Fibroblast of lung (primary cell): ENCODE measurements at regions not wholly inside any gene's neighbourhood (a gene's known extent, or its start where the extent isn't known, plus 50 kb on each side); places are given as distances from the start of the nearest gene placed in this dataset.

Experiments used
- DNase-seq, 2 donors: peaks; one replicate each; pipeline versions ENCODE4 v3.0.0 to v3.0.0-alpha.2; 2010; ENCODE audit warnings: low read depth in 2 of 2
- H2AFZ ChIP-seq: 2 replicates; pipeline ENCODE4 v1.5.1; 2012; ENCODE audit warnings: low read length, control low read depth, inconsistent platforms
- H3K27ac ChIP-seq: 2 replicates; pipeline ENCODE4 v1.5.1; 2011; ENCODE audit warnings: low read length, control low read depth; ENCODE audit not compliant: insufficient read depth
- H3K27me3 ChIP-seq: 2 replicates; pipeline ENCODE4 v1.5.1; 2011; ENCODE audit warnings: mild to moderate bottlenecking, low read length; ENCODE audit not compliant: control insufficient read depth, insufficient read depth
- H3K36me3 ChIP-seq: 2 replicates; pipeline ENCODE4 v1.5.1; 2011; ENCODE audit warnings: low read length; ENCODE audit not compliant: control insufficient read depth, insufficient read depth
- H3K4me1 ChIP-seq: 2 replicates; pipeline ENCODE4 v1.5.1; 2011; ENCODE audit warnings: low read length; ENCODE audit not compliant: control insufficient read depth, insufficient read depth; ENCODE audit errors: extremely low read depth
- H3K4me2 ChIP-seq: 2 replicates; pipeline ENCODE4 v1.5.1; 2011; ENCODE audit warnings: low read length, control low read depth; ENCODE audit not compliant: insufficient read depth; ENCODE audit errors: extremely low read depth
- H3K4me3 ChIP-seq, 4 experiments: fragments of 200-600 bp in 1 of 4; sonication (generic) in 1 of 4; replicated peaks in 1 of 4; 2 replicates each; pipeline ENCODE4 v1.5.1; 2011 to 2016; ENCODE audit warnings: low read length in 4 of 4, low read depth in 3 of 4, mild to moderate bottlenecking in 3 of 4, control low read depth in 2 of 4, inconsistent platforms in 1 of 4, mixed read lengths in 1 of 4; ENCODE audit not compliant: insufficient read depth in 1 of 4; ENCODE audit errors: control extremely low read depth in 1 of 4
- H3K79me2 ChIP-seq: 2 replicates; pipeline ENCODE4 v1.5.1; 2012; ENCODE audit warnings: mild to moderate bottlenecking, low read length, inconsistent platforms; ENCODE audit not compliant: control insufficient read depth, insufficient read depth
- H3K9ac ChIP-seq: 2 replicates; pipeline ENCODE4 v1.5.1; 2011; ENCODE audit warnings: mild to moderate bottlenecking, low read length, control low read depth; ENCODE audit not compliant: insufficient read depth
- H3K9me3 ChIP-seq: 2 replicates; pipeline ENCODE4 v1.5.1; 2012; ENCODE audit warnings: low read depth, low read length; ENCODE audit not compliant: control insufficient read depth, insufficient read depth
- H4K20me1 ChIP-seq: 2 replicates; pipeline ENCODE4 v1.5.1; 2011; ENCODE audit warnings: low read length; ENCODE audit not compliant: control insufficient read depth, insufficient read depth; ENCODE audit errors: extremely low read depth
- CTCF ChIP-seq, 2 donors: IDR thresholded peaks in 1 of 2; conservative IDR thresholded peaks in 1 of 2; 1 replicate in 1 of 2; 2 replicates in 1 of 2; pipeline ENCODE4 v1.5.1; 2011 to 2012; ENCODE audit warnings: low read length in 2 of 2, control low read depth in 1 of 2, inconsistent platforms in 1 of 2, low read depth in 1 of 2, mild to moderate bottlenecking in 1 of 2
- EZH2 ChIP-seq: IDR thresholded peaks from 2 replicates; pipeline ENCODE4 v1.5.1; 2012; ENCODE audit warnings: low read length, control low read depth, mild to moderate bottlenecking; ENCODE audit errors: missing control alignments

GRCh38 chr6:129923530-129924250 is 62.6 kb upstream of the TMEM244 start:
- H3K27me3 ChIP-seq, result no peaks in the 10 kb centered on the region
- H3K4me2 ChIP-seq, result no peak overlapping the region
- no peaks in the 10 kb centered on the region for H3K79me2 ChIP-seq
- H3K9me3 ChIP-seq, result no peaks in the 10 kb centered on the region
- no peak overlapping the region for H3K27ac ChIP-seq
- H3K36me3 ChIP-seq, result no peaks in the 10 kb centered on the region
- H3K4me3 ChIP-seq, result no peak overlapping the region
- no peaks in the 10 kb centered on the region for H3K4me1 ChIP-seq
- TF ChIP-seq CTCF (conservative IDR thresholded peaks at IDR 0.05 in 1 of 2, IDR thresholded peaks at IDR 0.05 in 1 of 2; ENCODE audit: low read depth in 1 of 2, low read length in 2 of 2), result no peak
- no peak for TF ChIP-seq EZH2
- no peak overlapping the region for H2AFZ ChIP-seq
- no peaks in the 10 kb centered on the region for H4K20me1 ChIP-seq
- no peak overlapping the region for H3K9ac ChIP-seq
- DNase-seq, result peak; percentile 49 to 69

GRCh38 chr6:129921169-129921817 is 60.2 kb upstream of the TMEM244 start:
- TF ChIP-seq EZH2 (no peak), CTCF (conservative IDR thresholded peaks at IDR 0.05 in 1 of 2, IDR thresholded peaks at IDR 0.05 in 1 of 2; ENCODE audit: low read depth in 1 of 2, low read length in 2 of 2) (no peak)
- no peak overlapping the region for H2AFZ ChIP-seq
- H3K27ac ChIP-seq, result no peak overlapping the region
- H3K27me3 ChIP-seq, result no peaks in the 10 kb centered on the region
- H3K9me3 ChIP-seq, result no peaks in the 10 kb centered on the region
- H3K36me3 ChIP-seq, result no peaks in the 10 kb centered on the region
- no peak overlapping the region for H3K9ac ChIP-seq
- no peaks in the 10 kb centered on the region for H3K79me2 ChIP-seq
- H3K4me3 ChIP-seq, result no peak overlapping the region
- no peak for DNase-seq
- no peaks in the 10 kb centered on the region for H4K20me1 ChIP-seq
- H3K4me1 ChIP-seq, result no peaks in the 10 kb centered on the region
- no peak overlapping the region for H3K4me2 ChIP-seq

GRCh38 chr6:129920103-129920798 is 59.1 kb upstream of the TMEM244 start:
- Histone ChIP-seq H3K79me2 (no peaks in the 10 kb centered on the region), H3K27me3 (no peaks in the 10 kb centered on the region), H2AFZ (no peak overlapping the region), H3K4me3 (no peak overlapping the region), H3K36me3 (no peaks in the 10 kb centered on the region), H3K27ac (no peak overlapping the region), H3K4me2 (no peak overlapping the region), H3K4me1 (no peaks in the 10 kb centered on the region), H4K20me1 (no peaks in the 10 kb centered on the region), H3K9ac (no peak overlapping the region), H3K9me3 (no peaks in the 10 kb centered on the region)
- TF ChIP-seq EZH2, result no peak
- TF ChIP-seq CTCF (conservative IDR thresholded peaks at IDR 0.05 in 1 of 2, IDR thresholded peaks at IDR 0.05 in 1 of 2; ENCODE audit: low read depth in 1 of 2, low read length in 2 of 2), result no peak
- DNase-seq, result peak in 1 of 2 donors; percentile 49
